Right lobe of liver (tissue), 6 donors: ENCODE measurements at regions not wholly inside any gene's neighbourhood (a gene's known extent, or its start where the extent isn't known, plus 50 kb on each side); places are given as distances from the start of the nearest gene placed in this dataset.

Source experiments
- ATAC-seq, 4 donors: fragments of 200-7000 bp; cut with Tn5 transposase; one replicate each; pipeline ENCODE4 v1.9.1; 2020; ENCODE audit warnings: mild to moderate bottlenecking in 4 of 4, moderate library complexity in 4 of 4
- DNase-seq, 3 donors: peaks; one replicate each; pipeline ENCODE4 v3.0.0-alpha.2; 2020
- H3K27ac ChIP-seq, 3 donors: fragments of 200-600 bp; one replicate each; pipeline ENCODE4 v1.8.0; 2022
- H3K27me3 ChIP-seq, 2 donors: fragments of 200-600 bp; one replicate each; pipeline ENCODE4 v1.8.0; 2022
- H3K36me3 ChIP-seq, 4 donors: fragments of 200-600 bp; sonication (generic) in 1 of 4; one replicate each; pipeline versions ENCODE4 v1.5.1 to v1.8.0; 2017 to 2022; ENCODE audit warnings: control low read depth in 1 of 4
- H3K4me1 ChIP-seq, 4 donors: fragments of 200-600 bp; sonication (generic) in 1 of 4; one replicate each; pipeline versions ENCODE4 v1.5.1 to v1.8.0; 2017 to 2022; ENCODE audit warnings: control low read depth in 1 of 4
- H3K4me3 ChIP-seq, 3 donors: fragments of 200-600 bp; one replicate each; pipeline ENCODE4 v1.8.0; 2022
- H3K9me3 ChIP-seq, 4 donors: fragments of 200-600 bp; sonication (generic) in 1 of 4; one replicate each; pipeline versions ENCODE4 v1.5.1 to v1.8.0; 2017 to 2022; ENCODE audit warnings: control low read depth in 1 of 4
- CTCF ChIP-seq, 4 donors: fragments of 200-600 bp in 3 of 4; fragments of 450-650 bp in 1 of 4; IDR thresholded peaks; one replicate each; pipeline versions ENCODE4 v1.5.1 to v1.8.0; 2016 to 2022; ENCODE audit warnings: antibody characterized with exemption in 4 of 4, mild to moderate bottlenecking in 2 of 4
- POLR2A ChIP-seq: fragments of 450-650 bp; IDR thresholded peaks from one replicate; pipeline ENCODE4 v1.6.1; 2017; ENCODE audit warnings: antibody characterized with exemption, mild to moderate bottlenecking
- WGBS: methylation state at CpG from one replicate; pipeline ENCODE4 v1.1.6; 2018; ENCODE audit warnings: low coverage, low lambda C conversion rate; ENCODE audit not compliant: insufficient coverage; ENCODE audit errors: missing lambda C conversion rate; 5-methylcytosine and 5-hydroxymethylcytosine counted together
- intact Hi-C, 2 donors: fragments of 100-400 bp; cut with DNase I; formaldehyde crosslinking; loops; one replicate each; pipeline versions ENCODE4 v1.11.2 to v1.14.1; 2022
- donor health status: DM: no; HTN: yes; CAD: no.
- donor health status: DM: no; HTN: no; CAD: no.
- donor health status: DM: no; HTN: no; CAD: no.
- donor health status: DM: no; HTN: yes; CAD: no.
- donor health status: DM: no; HTN: yes; CAD: no.

GRCh38 chr11:79902493-79902892 is 461.7 kb upstream of the TENM4 start:
- ATAC-seq (no peak), DNase-seq (no peak)
- no peak for TF ChIP-seq CTCF (IDR thresholded peaks at IDR 0.05)
- no peak for TF ChIP-seq POLR2A
- 59% methylated on average over 2 of the region's 2 CpGs for WGBS
- intact Hi-C loops = no loop called here
- Histone ChIP-seq H3K27ac (no peak overlapping the region), H3K36me3 (no peaks in the 10 kb centered on the region), H3K27me3 (no peaks in the 10 kb centered on the region), H3K4me1 (no peaks in the 10 kb centered on the region), H3K4me3 (no peak overlapping the region), H3K9me3 (no peaks in the 10 kb centered on the region)

GRCh38 chr11:79897896-79898295 is 457.1 kb upstream of the TENM4 start:
- no peaks in the 10 kb centered on the region for H3K9me3 ChIP-seq
- H3K4me3 ChIP-seq = no peak overlapping the region
- no peak overlapping the region for H3K27ac ChIP-seq
- TF ChIP-seq CTCF (IDR thresholded peaks at IDR 0.05) (no peak), POLR2A (no peak)
- H3K36me3 ChIP-seq = no peaks in the 10 kb centered on the region
- no peaks in the 10 kb centered on the region for H3K27me3 ChIP-seq
- intact Hi-C loops = no loop called here
- H3K4me1 ChIP-seq = no peaks in the 10 kb centered on the region
- DNase-seq = no peak
- no peak for ATAC-seq
- 19% methylated on average over 1 of the region's 1 CpG for WGBS

GRCh38 chr11:79896258-79896657 is 455.4 kb upstream of the TENM4 start:
- no peak for DNase-seq
- Histone ChIP-seq H3K4me3 (no peak overlapping the region), H3K9me3 (no peaks in the 10 kb centered on the region), H3K27me3 (no peaks in the 10 kb centered on the region), H3K4me1 (no peaks in the 10 kb centered on the region), H3K36me3 (no peaks in the 10 kb centered on the region), H3K27ac (no peak overlapping the region)
- no peak for TF ChIP-seq POLR2A
- TF ChIP-seq CTCF (IDR thresholded peaks at IDR 0.05) = no peak
- no peak for ATAC-seq
- intact Hi-C loops = no loop called here

- WGBS = 40% methylated on average over 3 of the region's 3 CpGs
- ATAC-seq = no peak
Measured at GRCh38 chr11:79894111-79894510, 453.3 kb upstream of the TENM4 start.

More at GRCh38 chr11:79894111-79894510, 453.3 kb upstream of the TENM4 start:
- Histone ChIP-seq H3K27me3 (no peaks in the 10 kb centered on the region), H3K4me1 (no peaks in the 10 kb centered on the region), H3K4me3 (no peak overlapping the region), H3K9me3 (no peaks in the 10 kb centered on the region), H3K36me3 (no peaks in the 10 kb centered on the region), H3K27ac (no peak overlapping the region)
- DNase-seq = no peak
- intact Hi-C loops = no loop called here
- TF ChIP-seq CTCF (IDR thresholded peaks at IDR 0.05) (no peak), POLR2A (no peak)
